Neural progenitor cell (in vitro differentiated cells): ENCODE measurements at regions not wholly inside any gene's neighbourhood (a gene's known extent, or its start where the extent isn't known, plus 50 kb on each side); places are given as distances from the start of the nearest gene placed in this dataset.

Source experiments
- DNase-seq: peaks from one replicate; pipeline ENCODE4 v3.0.0-alpha.2; 2016; ENCODE audit warnings: low spot score
- H2AFZ ChIP-seq: fragments of 200-600 bp; sonication (generic); replicated peaks from 2 replicates; pipeline ENCODE4 v1.6.1; 2016; ENCODE audit warnings: antibody characterized with exemption
- H3F3A ChIP-seq: fragments of 200-600 bp; sonication (generic); 2 replicates; pipeline ENCODE4 v1.6.1; 2016; ENCODE audit warnings: antibody characterized with exemption, low read depth
- H3K27ac ChIP-seq: fragments of 200-600 bp; sonication (generic); 2 replicates; pipeline ENCODE4 v1.5.1; 2016; ENCODE audit warnings: mild to moderate bottlenecking
- H3K27me3 ChIP-seq: fragments of 200-600 bp; sonication (generic); 2 replicates; pipeline ENCODE4 v1.6.1; 2016; ENCODE audit warnings: mild to moderate bottlenecking, moderate library complexity
- H3K36me3 ChIP-seq: fragments of 200-600 bp; sonication (generic); 2 replicates; pipeline ENCODE4 v1.5.1; 2016
- H3K4me1 ChIP-seq: fragments of 200-600 bp; sonication (generic); 2 replicates; pipeline ENCODE4 v1.6.1; 2016; ENCODE audit warnings: mixed run types
- H3K4me2 ChIP-seq: fragments of 200-600 bp; sonication (generic); 2 replicates; pipeline ENCODE4 v1.6.1; 2016
- H3K4me3 ChIP-seq: fragments of 200-600 bp; sonication (generic); 2 replicates; pipeline ENCODE4 v1.5.1; 2016
- H3K79me2 ChIP-seq: fragments of 200-600 bp; sonication (generic); 2 replicates; pipeline ENCODE4 v1.6.1; 2016; ENCODE audit warnings: low read depth
- H3K9ac ChIP-seq: fragments of 200-600 bp; sonication (generic); 2 replicates; pipeline ENCODE4 v1.6.1; 2016
- H3K9me3 ChIP-seq: fragments of 200-600 bp; sonication (generic); 2 replicates; pipeline ENCODE4 v1.5.1; 2016; ENCODE audit warnings: low read depth
- H4K20me1 ChIP-seq: fragments of 200-600 bp; sonication (generic); 2 replicates; pipeline ENCODE4 v1.6.1; 2016; ENCODE audit warnings: low read depth
- H3K27ac Mint-ChIP-seq: 3 replicates; pipeline ENCODE4 v1.8.0; 2021; ENCODE audit warnings: mixed read lengths
- H3K27me3 Mint-ChIP-seq: 2 replicates; pipeline ENCODE4 v1.8.0; 2022; ENCODE audit warnings: low read depth, mild to moderate bottlenecking, inconsistent platforms, moderate library complexity, mixed read lengths; ENCODE audit not compliant: insufficient read depth
- H3K36me3 Mint-ChIP-seq: 3 replicates; pipeline ENCODE4 v1.8.0; 2021; ENCODE audit warnings: mixed read lengths
- H3K4me1 Mint-ChIP-seq: 3 replicates; pipeline ENCODE4 v1.8.0; 2021; ENCODE audit warnings: mixed read lengths
- H3K4me3 Mint-ChIP-seq: 3 replicates; pipeline ENCODE4 v1.8.0; 2021; ENCODE audit warnings: mild to moderate bottlenecking, moderate library complexity, mixed read lengths
- H3K9me3 Mint-ChIP-seq: 3 replicates; pipeline ENCODE4 v1.8.0; 2020; ENCODE audit warnings: mixed read lengths
- CTCF ChIP-seq: fragments of 200-600 bp; sonication (generic); IDR thresholded peaks from 2 replicates; pipeline ENCODE4 v1.5.1; 2017; ENCODE audit warnings: antibody characterized with exemption, mild to moderate bottlenecking
- EZH2 ChIP-seq: fragments of 200-600 bp; sonication (generic); IDR thresholded peaks from 2 replicates; pipeline ENCODE4 v1.6.1; 2017; ENCODE audit warnings: antibody characterized with exemption, mild to moderate bottlenecking, moderate library complexity
- EZH2phosphoT487 ChIP-seq: fragments of 200-600 bp; sonication (generic); IDR thresholded peaks from 2 replicates; pipeline ENCODE4 v1.6.1; 2017; ENCODE audit warnings: antibody characterized with exemption

GRCh38 chr2:106272216-106272807, 78.2 kb upstream of the UXS1 start:
- Histone ChIP-seq H2AFZ (no peak overlapping the region), H3K36me3 (no peaks in the 10 kb centered on the region), H3K79me2 (no peaks in the 10 kb centered on the region), H4K20me1 (no peaks in the 10 kb centered on the region), H3K4me3 (no peak overlapping the region), H3K27me3 (no peaks in the 10 kb centered on the region), H3K4me2 (no peak overlapping the region), H3K27ac (no peak overlapping the region), H3K4me1 (peaks cover 13% of the 10 kb centered on the region), H3K9me3 (no peaks in the 10 kb centered on the region), H3K9ac (no peak overlapping the region), H3F3A (no peaks in the 10 kb centered on the region)
- TF ChIP-seq CTCF (no peak), EZH2phosphoT487 (no peak), EZH2 (no peak)
- Mint-ChIP-seq H3K4me1 (peaks cover 15% of the 10 kb centered on the region), H3K27ac (peak overlapping the region; percentile 32), H3K36me3 (no peaks in the 10 kb centered on the region), H3K4me3 (no peak overlapping the region), H3K27me3 (peaks cover 10% of the 10 kb centered on the region), H3K9me3 (peaks cover 23% of the 10 kb centered on the region)
- DNase-seq: peak; percentile 73

GRCh38 chr2:106270471-106270891, 76.4 kb upstream of the UXS1 start:
- peaks cover 15% of the 10 kb centered on the region for H3K4me1 Mint-ChIP-seq
- DNase-seq: no peak
- TF ChIP-seq CTCF: no peak
- no peak for TF ChIP-seq EZH2phosphoT487
- no peak for TF ChIP-seq EZH2
- H3K4me1 ChIP-seq: peaks cover 13% of the 10 kb centered on the region
- H2AFZ ChIP-seq: no peak overlapping the region
- H3F3A ChIP-seq: no peaks in the 10 kb centered on the region
- H3K27me3 Mint-ChIP-seq: peaks cover 9% of the 10 kb centered on the region
- no peak overlapping the region for H3K4me3 Mint-ChIP-seq
- H3K27me3 ChIP-seq: no peaks in the 10 kb centered on the region
- H3K9me3 ChIP-seq: no peaks in the 10 kb centered on the region
- peaks cover 23% of the 10 kb centered on the region for H3K9me3 Mint-ChIP-seq
- no peak overlapping the region for H3K4me2 ChIP-seq
- H3K79me2 ChIP-seq: no peaks in the 10 kb centered on the region
- no peak overlapping the region for H3K27ac ChIP-seq
- H3K36me3 ChIP-seq: no peaks in the 10 kb centered on the region
- H3K36me3 Mint-ChIP-seq: no peaks in the 10 kb centered on the region
- no peak overlapping the region for H3K4me3 ChIP-seq
- no peak overlapping the region for H3K9ac ChIP-seq
- peak overlapping the region; percentile 18 for H3K27ac Mint-ChIP-seq
- H4K20me1 ChIP-seq: no peaks in the 10 kb centered on the region

- Mint-ChIP-seq H3K27ac (peak overlapping the region; percentile 18), H3K4me3 (no peak overlapping the region), H3K9me3 (peaks cover 20% of the 10 kb centered on the region), H3K27me3 (peaks cover 9% of the 10 kb centered on the region), H3K36me3 (no peaks in the 10 kb centered on the region), H3K4me1 (peaks cover 13% of the 10 kb centered on the region)
- Histone ChIP-seq H3K27me3 (no peaks in the 10 kb centered on the region), H3K4me1 (peaks cover 13% of the 10 kb centered on the region), H3K36me3 (no peaks in the 10 kb centered on the region), H3K9ac (no peak overlapping the region), H4K20me1 (no peaks in the 10 kb centered on the region), H3K27ac (no peak overlapping the region), H3K79me2 (no peaks in the 10 kb centered on the region), H3K4me3 (no peak overlapping the region), H3K9me3 (no peaks in the 10 kb centered on the region), H3F3A (no peaks in the 10 kb centered on the region), H3K4me2 (no peak overlapping the region), H2AFZ (no peak overlapping the region)
- TF ChIP-seq EZH2phosphoT487 (no peak), EZH2 (no peak), CTCF (no peak)
- no peak for DNase-seq
Measured at GRCh38 chr2:106269591-106270291, 75.6 kb upstream of the UXS1 start.
